Hepatocyte (in vitro differentiated cells): ENCODE measurements at regions not wholly inside any gene's neighbourhood (a gene's known extent, or its start where the extent isn't known, plus 50 kb on each side); places are given as distances from the start of the nearest gene placed in this dataset.

Source experiments
- DNase-seq: peaks from one replicate; pipeline ENCODE4 v3.0.0-alpha.2; 2016; ENCODE audit warnings: low spot score
- H2AFZ ChIP-seq: fragments of 200-600 bp; sonication (generic); 2 replicates; pipeline ENCODE4 v1.6.0; 2016; ENCODE audit warnings: antibody characterized with exemption, mild to moderate bottlenecking
- H3K27ac ChIP-seq: fragments of 200-600 bp; sonication (generic); 2 replicates; pipeline ENCODE4 v1.5.1; 2016; ENCODE audit warnings: mild to moderate bottlenecking
- H3K27me3 ChIP-seq: fragments of 200-600 bp; sonication (generic); 2 replicates; pipeline ENCODE4 v1.6.1; 2016
- H3K36me3 ChIP-seq: fragments of 200-600 bp; sonication (generic); replicated peaks from 2 replicates; pipeline ENCODE4 v1.5.1; 2016; ENCODE audit warnings: low read depth; ENCODE audit not compliant: insufficient read depth
- H3K4me1 ChIP-seq: fragments of 200-600 bp; sonication (generic); 2 replicates; pipeline ENCODE4 v1.5.1; 2016; ENCODE audit warnings: mild to moderate bottlenecking, moderate library complexity; ENCODE audit not compliant: insufficient read depth
- H3K4me2 ChIP-seq: fragments of 200-600 bp; sonication (generic); 2 replicates; pipeline ENCODE4 v1.6.0; 2016
- H3K4me3 ChIP-seq: fragments of 200-600 bp; sonication (generic); 2 replicates; pipeline ENCODE4 v1.5.1; 2016; ENCODE audit warnings: mild to moderate bottlenecking
- H3K79me2 ChIP-seq: fragments of 200-600 bp; sonication (generic); 2 replicates; pipeline ENCODE4 v1.6.0; 2017; ENCODE audit warnings: mild to moderate bottlenecking
- H3K9me2 ChIP-seq: fragments of 200-600 bp; sonication (generic); replicated peaks from 2 replicates; pipeline ENCODE4 v1.6.0; 2017; ENCODE audit warnings: mild to moderate bottlenecking; ENCODE audit not compliant: insufficient read depth
- H3K9me3 ChIP-seq: fragments of 200-600 bp; sonication (generic); 2 replicates; pipeline ENCODE4 v1.5.1; 2016; ENCODE audit warnings: low read depth, mild to moderate bottlenecking
- H4K20me1 ChIP-seq: fragments of 200-600 bp; sonication (generic); 2 replicates; pipeline ENCODE4 v1.6.0; 2016; ENCODE audit warnings: mild to moderate bottlenecking; ENCODE audit not compliant: insufficient read depth, poor library complexity, severe bottlenecking
- EZH2 ChIP-seq: fragments of 200-600 bp; sonication (generic); IDR thresholded peaks from 2 replicates; pipeline ENCODE4 v1.6.1; 2016; ENCODE audit warnings: antibody characterized with exemption, mild to moderate bottlenecking, borderline replicate concordance
- EZH2phosphoT487 ChIP-seq: fragments of 200-600 bp; sonication (generic); IDR thresholded peaks from one replicate; pipeline ENCODE4 v1.6.1; 2018; ENCODE audit warnings: antibody characterized with exemption, mild to moderate bottlenecking, low read depth, moderate library complexity; ENCODE audit not compliant: unreplicated experiment, severe bottlenecking
- WGBS: methylation state at CpG from one replicate; pipeline ENCODE4 v1.1.6; 2016; ENCODE audit warnings: low lambda C conversion rate; ENCODE audit errors: missing lambda C conversion rate; 5-methylcytosine and 5-hydroxymethylcytosine counted together
- TF ChIP-seq, protein P1 (sequence below): fragments of 200-600 bp; sonication (generic); IDR thresholded peaks from 2 replicates; pipeline ENCODE4 v1.5.1; 2016; ENCODE audit warnings: antibody characterized with exemption, mild to moderate bottlenecking; ENCODE audit not compliant: poor library complexity

DNA sequence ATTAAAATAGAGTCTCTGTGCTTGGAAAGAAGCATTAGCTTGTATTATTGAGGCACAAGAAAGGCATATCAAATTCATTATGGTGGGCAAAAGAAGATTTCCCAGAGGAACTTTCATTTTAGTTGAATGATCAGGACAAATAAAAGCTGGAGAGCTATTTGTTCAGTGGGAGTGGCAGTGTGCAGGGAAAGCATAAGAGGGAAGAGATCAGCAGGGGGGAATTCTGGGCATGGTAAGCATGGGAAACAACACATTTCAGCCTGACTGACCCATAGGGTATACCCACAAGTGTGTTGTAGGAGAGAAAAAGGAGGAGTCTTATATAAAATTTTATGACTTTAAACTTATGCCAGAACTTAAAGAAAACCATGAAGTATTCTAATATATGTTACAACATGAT is 167.7 kb upstream of the RASA1 start:
- no peak for TF ChIP-seq EZH2
- TF ChIP-seq, protein P1, sequence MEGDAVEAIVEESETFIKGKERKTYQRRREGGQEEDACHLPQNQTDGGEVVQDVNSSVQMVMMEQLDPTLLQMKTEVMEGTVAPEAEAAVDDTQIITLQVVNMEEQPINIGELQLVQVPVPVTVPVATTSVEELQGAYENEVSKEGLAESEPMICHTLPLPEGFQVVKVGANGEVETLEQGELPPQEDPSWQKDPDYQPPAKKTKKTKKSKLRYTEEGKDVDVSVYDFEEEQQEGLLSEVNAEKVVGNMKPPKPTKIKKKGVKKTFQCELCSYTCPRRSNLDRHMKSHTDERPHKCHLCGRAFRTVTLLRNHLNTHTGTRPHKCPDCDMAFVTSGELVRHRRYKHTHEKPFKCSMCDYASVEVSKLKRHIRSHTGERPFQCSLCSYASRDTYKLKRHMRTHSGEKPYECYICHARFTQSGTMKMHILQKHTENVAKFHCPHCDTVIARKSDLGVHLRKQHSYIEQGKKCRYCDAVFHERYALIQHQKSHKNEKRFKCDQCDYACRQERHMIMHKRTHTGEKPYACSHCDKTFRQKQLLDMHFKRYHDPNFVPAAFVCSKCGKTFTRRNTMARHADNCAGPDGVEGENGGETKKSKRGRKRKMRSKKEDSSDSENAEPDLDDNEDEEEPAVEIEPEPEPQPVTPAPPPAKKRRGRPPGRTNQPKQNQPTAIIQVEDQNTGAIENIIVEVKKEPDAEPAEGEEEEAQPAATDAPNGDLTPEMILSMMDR, result no peak
- H3K27me3 ChIP-seq, result peaks cover 2% of the 10 kb centered on the region
- H3K9me3 ChIP-seq, result no peaks in the 10 kb centered on the region
- no peak for DNase-seq
- H2AFZ ChIP-seq, result no peak overlapping the region
- no peaks in the 10 kb centered on the region for H3K4me1 ChIP-seq
- no peaks in the 10 kb centered on the region for H3K9me2 ChIP-seq
- H3K4me3 ChIP-seq, result no peak overlapping the region
- H3K36me3 ChIP-seq, result no peaks in the 10 kb centered on the region
- H3K4me2 ChIP-seq, result no peak overlapping the region
- no peaks in the 10 kb centered on the region for H4K20me1 ChIP-seq
- no peaks in the 10 kb centered on the region for H3K79me2 ChIP-seq
- H3K27ac ChIP-seq, result no peak overlapping the region

DNA sequence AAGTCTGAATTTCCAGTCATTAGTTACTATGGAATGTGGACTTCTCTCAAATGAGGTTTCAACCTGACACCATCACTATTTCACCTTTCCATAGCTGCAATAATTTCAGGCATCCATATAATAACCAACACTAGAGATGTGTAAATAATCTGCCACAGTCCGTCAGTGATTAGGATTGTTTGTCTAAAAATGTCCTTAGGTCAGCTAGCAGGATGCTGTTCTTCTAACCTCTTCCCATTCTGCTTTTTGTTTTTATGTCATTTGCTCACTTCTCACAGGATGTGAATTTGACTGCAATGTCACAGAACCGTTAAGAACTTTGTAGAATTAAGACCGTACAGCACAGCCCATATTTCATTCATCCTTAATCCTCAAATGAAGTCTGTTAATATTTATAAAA is 166.4 kb upstream of the RASA1 start:
- Histone ChIP-seq H3K36me3 (no peaks in the 10 kb centered on the region), H2AFZ (no peak overlapping the region), H3K4me1 (no peaks in the 10 kb centered on the region), H3K27me3 (no peaks in the 10 kb centered on the region), H3K27ac (no peak overlapping the region), H3K4me3 (no peak overlapping the region), H3K9me3 (no peaks in the 10 kb centered on the region), H3K4me2 (no peak overlapping the region), H3K79me2 (no peaks in the 10 kb centered on the region), H3K9me2 (no peaks in the 10 kb centered on the region), H4K20me1 (no peaks in the 10 kb centered on the region)
- TF ChIP-seq EZH2phosphoT487, result no peak
- TF ChIP-seq, protein P1, result no peak
- no peak for TF ChIP-seq EZH2
- DNase-seq, result no peak
- 61% methylated on average over 3 of the region's 3 CpGs for WGBS

DNA sequence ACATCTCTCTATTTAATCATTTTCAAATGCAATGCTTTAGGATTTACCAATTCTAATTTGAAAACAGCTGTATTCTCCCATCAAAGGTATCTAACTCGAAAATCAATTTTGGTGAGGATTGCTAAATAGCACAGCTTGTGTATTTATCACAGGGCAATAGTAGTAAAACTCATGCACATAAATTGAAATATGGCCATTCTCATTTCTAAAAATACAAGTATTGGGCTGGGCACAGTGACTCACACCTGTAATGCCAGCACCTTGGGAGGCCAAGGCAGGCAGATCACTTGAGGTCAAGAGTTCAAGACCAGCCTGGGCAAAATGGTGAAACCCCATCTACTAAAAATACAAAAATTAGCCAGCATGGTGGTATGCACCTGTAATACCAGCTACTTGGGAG is 164.8 kb upstream of the RASA1 start:
- Histone ChIP-seq H3K9me2 (no peaks in the 10 kb centered on the region), H3K4me1 (no peaks in the 10 kb centered on the region), H2AFZ (no peak overlapping the region), H3K27me3 (no peaks in the 10 kb centered on the region), H3K4me2 (no peak overlapping the region), H3K36me3 (no peaks in the 10 kb centered on the region), H3K79me2 (no peaks in the 10 kb centered on the region), H4K20me1 (no peaks in the 10 kb centered on the region), H3K4me3 (no peak overlapping the region), H3K9me3 (no peaks in the 10 kb centered on the region), H3K27ac (no peak overlapping the region)
- WGBS, result 96% methylated on average over 1 of the region's 1 CpG
- TF ChIP-seq EZH2 (no peak), EZH2phosphoT487 (no peak)
- TF ChIP-seq, protein P1, result no peak
- DNase-seq, result no peak

DNA sequence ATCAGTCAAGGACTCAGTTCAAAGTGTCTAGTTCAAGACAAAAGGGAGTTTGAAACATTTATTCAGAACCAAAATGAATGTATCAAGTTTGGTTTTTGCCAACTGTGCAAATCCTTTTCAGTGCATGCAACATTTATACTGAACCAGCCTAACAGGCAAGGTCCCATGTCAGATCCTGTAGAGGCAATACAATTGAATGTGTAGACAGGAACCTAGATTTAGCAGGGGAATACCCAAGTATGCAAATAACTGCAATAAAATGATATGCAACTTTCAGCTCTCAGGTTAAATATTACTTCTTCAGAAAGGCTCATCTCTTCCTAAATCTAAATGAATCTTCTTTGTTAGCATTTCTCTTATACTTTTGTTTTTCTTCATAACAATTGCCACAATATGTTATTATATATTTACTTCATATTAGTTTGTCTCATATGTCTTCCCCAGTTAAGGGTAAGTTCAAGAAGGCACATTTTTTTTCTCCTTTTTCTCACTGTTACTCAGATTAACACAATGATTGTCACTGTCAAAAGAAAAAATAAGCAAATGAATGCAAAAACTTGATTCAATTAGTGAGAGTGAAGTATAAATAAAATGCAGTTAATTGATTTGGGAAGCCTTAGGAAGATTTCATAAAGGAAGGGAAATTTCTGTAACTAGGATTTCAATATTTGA is 163.9 kb upstream of the RASA1 start:
- Histone ChIP-seq H3K79me2 (no peaks in the 10 kb centered on the region), H2AFZ (no peak overlapping the region), H3K9me2 (no peaks in the 10 kb centered on the region), H3K4me3 (no peak overlapping the region), H3K4me2 (no peak overlapping the region), H3K9me3 (no peaks in the 10 kb centered on the region), H3K27me3 (no peaks in the 10 kb centered on the region), H4K20me1 (no peaks in the 10 kb centered on the region), H3K4me1 (no peaks in the 10 kb centered on the region), H3K27ac (no peak overlapping the region), H3K36me3 (no peaks in the 10 kb centered on the region)
- TF ChIP-seq EZH2phosphoT487 (no peak), EZH2 (no peak)
- TF ChIP-seq, protein P1, result no peak
- DNase-seq, result no peak
